Stromal cell of bone marrow (primary cell): ENCODE measurements at regions not wholly inside any gene's neighbourhood (a gene's known extent, or its start where the extent isn't known, plus 50 kb on each side); places are given as distances from the start of the nearest gene placed in this dataset.
A peak's percentile ranks its signal among the peaks of the same experiment; 100 is the strongest.
"Not testable (repeated sequence)": the region's sequence is repeated elsewhere in the genome, so short reads cannot be mapped to it uniquely, and the experiment has no call there.

ENCODE experiments used
- DNase-seq: peaks from one replicate; pipeline ENCODE4 v3.0.0-alpha.2; 2012; ENCODE audit warnings: low read depth

DNA sequence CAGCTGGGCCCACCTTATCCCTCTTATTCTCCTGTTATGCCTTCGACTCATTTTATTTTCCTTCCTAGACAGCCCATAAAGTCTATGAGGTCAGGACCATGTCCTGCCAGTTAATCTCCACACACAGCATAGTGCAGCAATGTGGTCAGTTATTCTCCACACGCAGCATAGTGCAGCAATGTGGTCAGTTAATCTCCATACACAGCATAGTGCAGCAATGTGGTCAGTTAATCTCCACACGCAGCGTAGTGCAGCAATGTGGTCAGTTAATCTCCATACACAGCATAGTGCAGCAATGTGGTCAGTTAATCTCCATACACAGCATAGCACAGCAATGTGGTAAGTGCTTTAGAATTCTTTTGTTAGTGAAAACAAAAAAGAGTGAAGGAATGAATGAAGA is 77.8 kb downstream of the TEX36 start:
- DNase-seq: no peak

DNA sequence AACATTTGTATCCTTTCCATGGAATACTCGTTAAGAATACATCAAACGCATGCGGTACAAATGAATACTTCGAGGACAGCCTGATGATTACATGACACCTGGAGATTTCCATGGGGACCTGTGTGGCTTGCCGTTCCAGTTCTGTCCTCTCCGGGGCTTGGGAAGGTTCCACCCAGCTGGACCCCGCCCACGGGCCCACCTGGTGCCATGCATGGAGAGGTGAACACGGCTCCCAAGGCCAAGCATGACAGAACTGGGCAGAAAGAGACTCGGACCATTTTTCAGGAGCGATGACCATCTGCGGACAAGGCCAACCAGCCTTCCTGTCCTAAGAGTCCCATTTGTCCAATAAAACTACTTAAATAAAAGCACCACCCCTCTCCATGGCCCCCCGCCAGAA is 80.1 kb downstream of the TEX36 start:
- DNase-seq: no peak

DNA sequence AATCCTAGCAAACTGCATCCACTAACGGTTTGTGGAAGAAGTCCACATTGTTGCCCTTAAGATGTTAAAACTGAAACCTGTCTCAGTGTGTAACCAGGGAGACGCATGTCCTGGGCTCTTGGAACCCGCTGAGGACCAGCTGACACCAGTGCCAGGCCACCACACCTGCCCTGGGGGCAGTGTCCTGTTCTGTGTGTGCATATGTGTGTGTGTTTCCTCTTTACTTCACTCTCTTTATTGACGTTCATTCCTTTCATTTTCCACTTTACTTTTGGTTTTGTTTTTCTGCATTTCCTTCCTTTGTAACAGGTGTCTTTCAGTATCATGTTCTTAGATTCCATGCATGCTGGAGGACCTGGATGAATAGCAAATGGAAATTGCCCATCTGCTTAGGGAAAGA is 83.8 kb downstream of the TEX36 start:
- no peak for DNase-seq

DNA sequence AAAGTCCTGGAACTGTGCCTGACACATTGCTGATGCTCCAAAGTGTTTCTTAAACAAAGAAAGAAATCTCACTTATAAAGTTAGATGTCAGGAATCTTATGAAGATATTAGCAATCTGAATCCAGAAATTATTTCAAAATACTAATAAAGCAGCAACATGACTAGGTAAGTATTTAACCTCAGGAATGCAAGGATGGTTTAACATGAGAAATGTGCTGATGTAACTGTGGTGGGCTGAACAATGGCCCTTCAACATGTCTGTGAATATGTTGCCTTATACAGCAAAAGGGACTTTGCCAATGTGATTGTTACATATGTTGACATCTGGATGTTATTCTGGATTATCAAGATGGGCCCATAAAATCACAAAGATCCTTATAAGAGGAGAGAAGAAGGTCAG is 87.1 kb downstream of the TEX36 start:
- DNase-seq: no peak

DNA sequence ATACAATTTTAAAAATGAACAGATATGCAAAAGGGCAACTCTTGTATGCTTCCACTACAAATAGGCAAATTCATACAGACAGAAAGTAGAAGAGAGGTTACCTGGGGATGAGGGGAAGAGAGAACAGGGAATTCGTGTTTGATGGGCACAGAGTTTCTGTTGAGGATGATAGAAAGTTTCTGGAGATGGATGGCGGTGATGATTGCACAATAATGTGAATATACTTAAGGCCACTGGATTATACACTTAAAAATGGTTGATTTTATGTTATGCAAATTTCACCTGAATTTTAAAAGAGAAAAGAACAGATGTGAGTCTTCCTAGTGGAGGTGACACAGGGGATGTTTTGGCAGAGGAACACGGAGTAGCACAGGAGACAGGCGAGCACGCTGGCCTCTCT is 89.3 kb downstream of the TEX36 start:
- DNase-seq: no peak

DNA sequence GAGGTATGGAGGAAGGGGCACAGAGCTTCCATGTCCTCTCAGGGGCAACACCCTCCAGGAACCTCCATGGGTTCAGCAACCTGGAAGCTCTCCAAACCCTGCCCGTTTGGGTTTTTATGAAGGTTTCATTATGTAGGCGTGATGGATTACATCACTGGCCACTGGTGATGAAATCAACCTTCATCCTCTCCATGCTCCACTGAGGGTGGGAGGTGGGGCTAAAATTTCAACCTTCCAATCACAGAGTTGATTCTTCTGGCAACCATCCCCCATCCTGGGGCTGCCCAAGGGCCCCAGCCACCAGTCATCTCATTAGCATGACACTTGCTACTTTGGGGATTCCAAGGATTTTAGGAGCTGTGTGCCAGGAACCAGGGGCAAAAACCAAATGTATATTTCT is 90.1 kb downstream of the TEX36 start:
- DNase-seq: no peak

DNA sequence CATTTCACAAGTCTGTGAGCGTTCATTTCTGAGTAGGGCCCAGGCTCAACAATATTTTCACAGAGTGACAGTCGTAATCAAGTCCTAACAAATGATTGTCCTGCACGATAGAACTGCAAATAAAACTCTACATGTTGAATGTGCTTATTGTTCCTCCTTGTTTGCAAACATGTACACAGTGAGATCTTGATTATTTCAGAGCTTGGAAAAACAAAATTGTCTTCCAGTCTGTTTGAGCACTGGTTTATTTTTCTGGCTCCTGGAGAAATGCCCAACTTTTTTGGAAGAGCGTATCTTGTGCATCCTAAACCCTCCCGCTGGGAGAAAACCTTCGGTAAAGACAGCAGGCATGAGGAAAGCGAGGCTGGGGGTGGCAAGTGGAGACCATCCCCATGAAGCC is 91.1 kb downstream of the TEX36 start:
- no peak for DNase-seq

DNA sequence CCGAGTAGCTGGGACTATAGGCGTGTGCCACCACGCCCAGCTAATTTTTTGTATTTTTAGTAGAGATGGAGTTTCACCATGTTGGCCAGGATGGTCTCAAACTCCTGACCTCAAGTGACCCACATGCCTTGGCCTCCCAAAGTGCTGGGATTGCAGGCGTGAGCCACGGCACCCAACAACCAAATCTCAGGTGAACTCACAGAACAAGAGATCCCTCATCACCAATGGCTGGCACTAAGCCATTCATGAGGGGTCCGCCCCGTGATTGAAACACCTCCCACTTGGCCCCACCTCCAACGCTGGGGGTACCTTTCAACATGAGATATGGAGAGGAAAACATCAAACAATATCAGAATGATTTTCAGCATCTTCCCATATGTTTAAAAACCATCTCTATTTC is 94.2 kb downstream of the TEX36 start:
- DNase-seq: not testable (repeated sequence)

DNA sequence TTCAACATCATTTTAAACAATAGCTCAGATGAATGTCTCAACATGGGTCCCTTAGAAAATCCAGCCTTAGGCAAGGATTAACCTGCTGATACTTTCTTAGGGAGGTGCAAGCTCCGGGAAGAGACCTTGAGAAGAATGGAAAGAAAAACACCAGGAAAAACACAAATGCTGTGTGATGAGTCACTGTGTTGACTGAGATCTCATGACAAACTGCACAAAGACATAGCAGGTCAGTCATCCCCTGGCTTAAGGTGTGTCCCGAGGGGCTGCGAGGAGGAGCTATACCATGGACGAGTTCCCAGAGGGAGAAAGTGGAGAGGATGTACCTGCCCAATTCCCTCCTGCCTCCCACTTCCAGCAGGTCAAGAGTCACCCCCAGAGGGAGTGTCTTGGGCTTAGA is 98.0 kb downstream of the TEX36 start:
- no peak for DNase-seq

DNA sequence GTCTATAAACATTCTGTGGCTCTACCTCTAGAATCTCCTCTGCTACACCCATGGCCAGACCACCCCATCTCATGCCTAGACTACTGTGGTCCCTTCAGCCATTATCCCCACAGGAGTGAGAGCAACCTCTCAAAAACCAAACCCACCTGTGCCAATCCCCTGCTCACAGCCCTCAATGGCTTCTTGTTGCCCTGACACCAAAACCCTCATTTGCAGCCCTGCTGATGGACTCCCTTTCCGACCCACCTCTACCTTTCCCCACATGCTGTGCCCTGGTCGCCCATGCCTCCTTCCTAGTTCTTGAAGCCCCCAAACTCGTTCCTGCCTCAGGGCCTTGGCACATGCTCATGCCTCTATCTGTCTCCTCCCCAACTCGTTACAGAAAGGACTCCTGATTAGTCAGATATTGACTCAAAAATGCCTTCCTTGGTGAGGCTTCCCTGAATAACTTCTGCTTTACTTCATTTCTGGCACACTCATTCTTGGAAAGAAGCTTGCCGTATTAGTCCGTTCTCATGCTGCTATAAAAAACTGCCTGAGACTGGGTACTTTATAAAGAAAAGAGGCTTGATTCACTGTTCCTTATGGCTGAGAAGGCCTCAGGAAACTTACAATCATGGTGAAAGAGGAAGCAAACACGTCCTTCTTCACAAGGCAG is 104.2 kb downstream of the TEX36 start:
- DNase-seq: no peak

DNA sequence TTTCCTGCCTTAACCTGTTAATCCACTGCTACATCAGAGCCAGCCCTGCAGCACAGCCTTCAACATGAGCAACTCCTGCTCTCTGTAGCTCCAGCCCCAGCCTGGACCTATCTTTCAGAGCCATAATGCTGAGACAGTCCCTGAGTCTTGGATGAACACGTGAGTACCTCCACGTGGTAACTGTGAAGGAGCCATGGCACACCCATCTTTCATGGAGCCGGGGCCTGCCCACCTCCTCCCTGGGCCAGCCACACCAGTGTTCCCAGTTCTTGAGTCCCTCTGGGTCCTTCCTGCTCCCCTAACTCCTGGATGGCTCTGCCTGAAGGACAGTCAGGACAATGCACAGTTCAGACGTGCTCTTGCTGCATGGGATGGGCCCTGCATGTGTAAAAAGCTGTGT is 107.1 kb downstream of the TEX36 start:
- no peak for DNase-seq

DNA sequence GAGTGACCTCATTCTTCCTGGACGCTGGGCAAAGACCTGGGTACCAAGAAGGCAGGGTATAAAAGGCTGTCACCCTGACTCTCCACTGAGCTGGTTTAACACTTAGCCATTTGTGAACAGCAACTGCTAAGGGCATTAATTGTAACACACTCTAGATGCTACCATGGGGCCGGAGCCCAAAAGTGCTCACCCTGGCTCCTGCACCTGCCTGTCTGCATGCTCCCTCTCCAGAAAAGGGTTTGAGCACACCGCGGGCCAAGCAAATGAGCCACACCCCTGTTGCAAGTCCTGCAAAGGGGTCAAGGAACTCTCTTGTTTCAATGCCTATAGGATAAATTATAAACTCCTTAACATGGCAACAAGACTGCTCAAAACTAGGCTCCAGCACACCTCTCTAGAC is 114.8 kb downstream of the TEX36 start:
- no peak for DNase-seq

DNA sequence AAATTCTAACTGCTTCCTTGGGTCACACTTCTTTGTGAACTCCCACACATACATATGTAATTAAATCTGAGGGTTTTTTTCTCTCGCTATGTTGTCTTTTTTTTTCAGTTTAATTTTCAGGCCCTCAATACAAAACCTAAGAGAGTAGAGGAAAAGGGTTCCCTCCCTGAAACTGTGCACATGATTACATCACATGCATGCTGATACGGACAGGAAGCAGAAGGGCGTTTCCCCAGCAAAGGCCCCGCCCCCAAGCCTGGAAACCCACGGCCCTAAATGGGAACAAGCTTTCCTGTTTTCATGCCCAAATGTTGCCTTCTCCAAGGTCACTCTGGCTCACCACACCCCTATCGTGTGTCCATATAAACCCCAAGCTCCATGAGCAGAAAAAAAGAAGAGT is 115.4 kb downstream of the TEX36 start:
- no peak for DNase-seq

DNA sequence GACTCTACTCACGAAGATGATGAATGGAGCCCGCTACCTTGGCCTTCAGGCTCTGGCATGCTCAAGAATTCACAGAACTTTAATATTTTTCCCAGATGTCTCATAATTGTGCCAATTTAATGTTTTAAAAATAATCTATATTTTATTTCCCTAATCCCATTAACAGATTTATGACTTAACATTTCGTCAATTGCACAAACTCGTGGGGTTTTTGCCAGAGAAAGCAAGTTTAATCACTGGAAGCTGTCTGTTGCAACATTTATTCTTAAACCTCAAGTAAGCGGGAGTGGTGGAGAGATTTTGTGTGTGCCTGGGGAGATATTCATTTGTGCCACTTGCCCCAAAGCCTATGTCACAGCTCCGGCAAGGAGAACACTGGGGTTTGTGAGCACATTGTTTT is 117.9 kb downstream of the TEX36 start:
- DNase-seq: peak; percentile 9

DNA sequence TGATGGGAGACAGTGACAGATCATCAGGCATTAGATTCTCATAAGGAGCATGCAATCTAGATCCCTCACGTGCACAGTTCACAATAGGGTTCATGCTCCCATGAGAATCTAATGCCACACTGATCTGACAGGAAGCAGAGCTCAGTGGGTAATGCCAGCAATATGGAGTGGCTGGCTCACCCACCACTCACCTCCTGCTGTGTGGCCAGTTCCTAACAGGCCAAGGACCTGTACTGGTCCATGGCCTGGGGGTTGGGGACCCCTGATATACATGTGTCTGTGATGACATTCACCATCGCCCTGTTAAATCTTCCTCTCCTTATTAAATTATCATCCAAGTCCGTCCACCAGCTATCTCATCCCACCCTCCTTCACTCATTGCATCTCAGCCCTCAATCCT is 118.4 kb downstream of the TEX36 start:
- DNase-seq: no peak

DNA sequence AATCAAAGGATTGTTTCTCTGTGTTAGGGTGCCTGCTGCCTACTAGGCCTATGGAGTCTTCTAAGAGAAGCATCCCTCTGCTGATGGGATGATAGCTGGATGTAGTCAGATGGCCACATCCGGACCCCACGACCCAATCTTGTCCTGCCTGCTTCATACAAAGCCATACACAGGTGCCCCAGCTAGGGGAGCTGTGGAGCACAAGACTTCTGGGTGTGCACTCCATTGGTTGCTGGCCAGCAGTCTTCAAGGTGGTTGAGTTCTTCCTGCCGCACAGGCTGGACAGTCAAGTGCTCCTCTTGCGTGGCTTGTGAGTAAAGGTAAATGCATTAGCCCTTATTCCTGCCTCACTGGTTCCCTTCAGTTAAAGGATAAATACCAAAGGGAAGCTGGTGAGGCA is 120.2 kb downstream of the TEX36 start:
- no peak for DNase-seq

DNA sequence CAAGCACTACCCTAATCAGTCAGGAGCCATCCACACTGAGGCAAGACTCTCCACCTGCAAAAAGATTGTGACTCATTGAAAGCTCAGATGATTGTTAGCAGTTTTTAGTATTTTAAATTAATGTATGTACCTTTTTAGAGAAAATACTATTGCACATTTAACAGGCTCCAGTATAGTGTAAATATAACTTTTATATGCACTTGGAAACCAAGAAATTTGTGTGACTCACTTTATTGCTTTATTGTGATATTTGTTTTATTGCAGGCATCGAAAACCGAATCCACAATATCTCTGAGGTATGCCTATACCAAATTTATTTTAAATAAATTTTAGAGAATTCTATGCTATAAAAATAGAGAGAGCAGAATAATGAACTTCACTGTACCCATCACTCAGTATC is 122.0 kb downstream of the TEX36 start:
- no peak for DNase-seq

DNA sequence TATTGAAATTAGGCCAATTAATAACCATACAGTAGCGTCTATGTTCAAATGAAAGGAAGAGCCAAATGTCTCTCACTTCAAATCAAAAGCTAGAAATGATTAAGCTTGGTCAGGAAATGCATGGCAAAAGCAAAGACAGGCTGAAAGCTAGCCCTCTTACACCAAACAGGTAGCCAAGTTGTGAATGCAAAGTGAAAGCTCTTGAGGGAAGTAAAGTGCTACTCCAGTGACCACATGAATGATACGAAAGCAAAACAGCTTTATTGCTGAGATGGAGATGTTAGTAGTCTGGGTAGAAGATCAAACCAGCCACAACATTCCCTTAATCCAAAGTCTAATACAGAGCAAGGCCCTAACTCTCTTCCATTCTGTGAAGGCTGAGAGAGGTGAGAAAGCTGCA is 123.8 kb downstream of the TEX36 start:
- DNase-seq: no peak

DNA sequence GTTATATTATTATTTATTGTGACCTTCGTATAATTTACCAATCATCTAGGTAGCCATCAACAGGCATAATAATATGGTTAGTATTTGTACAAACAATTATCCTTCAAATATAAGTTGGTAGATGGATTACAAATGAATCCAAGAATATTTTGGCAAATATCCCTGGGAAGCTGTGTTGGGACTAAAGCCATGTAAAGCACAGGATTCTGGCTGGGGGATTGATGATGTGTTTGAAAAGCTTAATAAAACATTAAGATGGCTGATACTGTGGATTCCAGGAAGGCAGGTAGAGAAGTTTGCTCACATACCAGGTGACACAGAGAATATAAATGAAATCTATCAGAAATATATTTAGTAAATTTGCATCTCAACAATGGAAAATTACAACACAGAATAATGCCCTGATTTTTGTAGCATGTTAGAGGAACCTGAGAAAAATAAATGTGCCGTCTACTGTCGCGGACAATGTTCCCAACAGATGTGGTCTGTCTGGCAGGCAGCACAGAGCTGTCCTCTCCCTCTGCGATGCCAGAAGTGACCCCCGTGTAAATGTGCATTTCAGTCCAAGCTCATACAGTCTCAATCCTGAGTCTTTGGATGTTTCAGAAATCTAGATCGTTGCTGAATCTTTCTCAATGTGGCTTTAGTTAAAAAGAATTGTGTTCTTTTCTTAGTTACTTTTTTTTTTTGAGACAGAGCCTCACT is 125.0 kb downstream of the TEX36 start:
- DNase-seq: no peak

DNA sequence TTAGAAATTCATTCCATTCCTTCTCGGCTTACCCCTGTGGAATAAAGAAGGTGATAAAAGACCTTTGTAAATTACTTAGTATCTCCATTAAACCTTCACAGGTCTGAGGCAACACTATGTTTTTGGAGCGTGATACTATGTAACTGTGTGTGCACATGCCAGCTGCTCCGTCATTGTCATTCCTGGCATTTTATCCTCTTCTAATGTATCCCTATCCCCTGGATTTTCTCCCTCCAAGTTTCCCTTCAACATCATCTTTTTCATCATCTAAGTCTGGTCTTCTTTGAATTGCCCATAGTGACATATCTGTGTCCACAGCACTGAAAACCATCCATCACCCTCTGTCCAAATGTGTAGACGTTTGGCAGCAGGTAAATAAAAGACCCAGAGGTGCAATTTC is 125.7 kb downstream of the TEX36 start:
- DNase-seq: no peak

DNA sequence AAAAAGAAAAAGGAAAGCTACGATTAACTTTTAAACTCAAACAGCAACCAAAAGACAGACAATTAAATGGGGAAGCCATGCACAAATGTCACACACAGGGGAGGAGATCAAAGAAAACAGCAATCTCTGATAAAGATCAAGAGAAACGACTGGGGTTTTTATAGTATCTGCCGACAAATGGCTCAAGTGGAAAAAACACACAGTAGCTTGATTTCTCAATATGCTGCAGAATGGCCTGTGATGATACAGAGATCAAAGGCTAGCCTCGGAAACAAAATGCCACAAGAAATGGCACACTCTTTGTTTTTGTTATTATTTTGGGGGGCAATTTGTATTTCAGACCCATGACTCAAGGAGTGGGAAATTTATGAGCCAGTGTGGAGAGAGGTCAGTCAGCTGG is 126.1 kb downstream of the TEX36 start:
- DNase-seq: no peak

DNA sequence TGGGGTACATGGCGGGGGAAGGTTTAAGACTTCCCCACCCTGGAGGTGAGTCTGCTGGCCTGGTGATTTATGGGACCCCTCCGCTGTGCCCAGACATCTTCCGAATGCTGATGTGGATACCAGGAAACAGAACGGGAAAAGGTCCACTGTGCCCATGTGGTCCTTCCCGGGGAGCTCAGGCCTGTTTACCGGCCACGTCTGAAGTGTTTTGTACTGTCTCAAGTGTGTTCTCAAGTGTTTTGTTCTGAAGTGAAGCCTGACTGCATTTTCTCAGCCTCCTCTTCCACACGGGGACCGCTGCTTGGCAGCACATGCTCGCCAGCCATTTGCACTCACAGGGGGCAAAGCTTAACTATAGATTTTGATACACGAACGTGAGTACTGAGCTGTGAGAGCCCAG is 127.2 kb downstream of the TEX36 start:
- no peak for DNase-seq

DNA sequence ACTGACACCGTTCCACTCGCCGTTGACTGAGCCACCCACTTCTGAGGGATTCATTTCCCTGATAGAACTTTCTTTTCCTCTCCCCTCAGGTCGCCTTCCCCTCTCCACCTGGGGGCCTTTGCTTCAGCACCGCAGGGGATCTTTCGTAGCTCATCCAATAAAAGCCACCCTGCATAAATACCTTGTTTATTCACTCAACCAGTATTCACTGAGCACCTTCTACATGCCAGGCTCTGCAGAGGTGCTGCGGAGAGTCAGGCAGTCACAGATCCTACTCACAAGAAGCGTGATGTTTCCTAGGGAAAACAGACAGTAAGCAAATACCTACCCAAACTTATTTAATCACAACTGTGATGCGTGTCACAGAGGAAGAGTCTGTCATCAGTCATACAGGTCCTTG is 127.7 kb downstream of the TEX36 start:
- DNase-seq: no peak

DNA sequence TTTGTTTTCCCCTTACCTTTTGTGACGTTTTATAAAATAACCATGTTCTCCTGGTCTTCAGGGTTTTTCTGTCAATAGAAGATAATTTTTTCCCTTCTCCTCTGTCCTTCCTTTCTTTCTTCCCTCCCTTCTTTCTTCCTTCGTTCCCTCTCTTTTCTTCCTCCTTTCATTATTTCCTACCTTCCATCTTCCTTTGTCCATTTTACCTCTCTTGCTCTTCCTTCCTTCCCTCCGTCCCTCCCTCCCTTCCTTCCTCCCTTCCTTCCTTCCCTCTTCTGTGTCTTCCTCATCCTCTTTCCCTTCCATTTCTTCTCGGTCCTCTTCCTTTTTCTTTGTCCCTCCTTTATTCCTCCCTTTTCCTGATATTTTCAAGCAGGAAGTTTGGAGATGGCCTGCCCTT is 128.2 kb downstream of the TEX36 start:
- no peak for DNase-seq
